Keratinocyte (primary cell): ENCODE measurements at regions not wholly inside any gene's neighbourhood (a gene's known extent, or its start where the extent isn't known, plus 50 kb on each side); places are given as distances from the start of the nearest gene placed in this dataset.

Experiments used
- DNase-seq: peaks from one replicate; pipeline ENCODE4 v3.0.0-alpha.2; 2011; ENCODE audit warnings: low read depth, missing footprints, low spot score
- FAIRE-seq: peaks from 2 replicates; lab custom pipeline; 2011; peaks lifted over from hg19 to GRCh38; lab: Jason Lieb, UNC
- H2AFZ ChIP-seq: 2 replicates; pipeline ENCODE4 v1.6.0; 2012; ENCODE audit warnings: low read length, control low read depth, inconsistent platforms; ENCODE audit not compliant: control insufficient read depth
- H3K27ac ChIP-seq: 2 replicates; pipeline ENCODE4 v1.5.1; 2011; ENCODE audit warnings: low read length; ENCODE audit not compliant: control insufficient read depth, insufficient read depth
- H3K27me3 ChIP-seq: 3 replicates; pipeline ENCODE4 v1.6.0; 2011; ENCODE audit warnings: low read length; ENCODE audit not compliant: control insufficient read depth, insufficient read depth; ENCODE audit errors: extremely low read depth
- H3K36me3 ChIP-seq, 2 experiments: 2 replicates in 1 of 2; 3 replicates in 1 of 2; pipeline ENCODE4 v1.5.1; 2011; ENCODE audit warnings: low read length in 2 of 2, mild to moderate bottlenecking in 1 of 2; ENCODE audit not compliant: control insufficient read depth in 2 of 2, insufficient read depth in 2 of 2; ENCODE audit errors: extremely low read depth in 1 of 2
- H3K4me1 ChIP-seq: 3 replicates; pipeline ENCODE4 v1.5.1; 2011; ENCODE audit warnings: low read length; ENCODE audit not compliant: control insufficient read depth, insufficient read depth; ENCODE audit errors: extremely low read depth
- H3K4me2 ChIP-seq: 3 replicates; pipeline ENCODE4 v1.6.0; 2011; ENCODE audit warnings: low read depth, low read length; ENCODE audit not compliant: control insufficient read depth, insufficient read depth; ENCODE audit errors: extremely low read depth
- H3K4me3 ChIP-seq, 3 experiments: fragments of 200-600 bp in 1 of 3; sonication (generic) in 1 of 3; 2 replicates in 2 of 3; 3 replicates in 1 of 3; pipeline ENCODE4 v1.5.1; 2011 to 2016; ENCODE audit warnings: low read length in 3 of 3, mild to moderate bottlenecking in 3 of 3, control low read depth in 2 of 3, inconsistent platforms in 1 of 3, low read depth in 1 of 3, mixed read lengths in 1 of 3, mixed run types in 1 of 3, moderate library complexity in 1 of 3; ENCODE audit not compliant: control insufficient read depth in 2 of 3, insufficient read depth in 2 of 3; ENCODE audit errors: extremely low read depth in 1 of 3
- H3K79me2 ChIP-seq: 2 replicates; pipeline ENCODE4 v1.6.0; 2012; ENCODE audit warnings: low read length; ENCODE audit not compliant: control insufficient read depth, insufficient read depth
- H3K9ac ChIP-seq: 3 replicates; pipeline ENCODE4 v1.6.0; 2011; ENCODE audit warnings: low read length; ENCODE audit not compliant: control insufficient read depth, insufficient read depth; ENCODE audit errors: extremely low read depth
- H3K9me1 ChIP-seq: 3 replicates; pipeline ENCODE4 v1.6.0; 2011; ENCODE audit warnings: low read length; ENCODE audit not compliant: control insufficient read depth, insufficient read depth; ENCODE audit errors: extremely low read depth
- H3K9me3 ChIP-seq: 2 replicates; pipeline ENCODE4 v1.5.1; 2012; ENCODE audit warnings: low read depth, low read length; ENCODE audit not compliant: control insufficient read depth
- H4K20me1 ChIP-seq: 3 replicates; pipeline ENCODE4 v1.6.0; 2011; ENCODE audit warnings: low read length; ENCODE audit not compliant: control insufficient read depth, insufficient read depth; ENCODE audit errors: extremely low read depth
- CTCF ChIP-seq, 3 experiments: IDR thresholded peaks in 1 of 3; conservative IDR thresholded peaks in 1 of 3; optimal IDR thresholded peaks in 1 of 3; 2 replicates in 2 of 3; 3 replicates in 1 of 3; pipeline versions ENCODE3 to v1.5.1; 2011; ENCODE audit warnings: low read length in 3 of 3, mild to moderate bottlenecking in 3 of 3, moderate library complexity in 2 of 3, control low read depth in 1 of 3, inconsistent platforms in 1 of 3; ENCODE audit not compliant: insufficient read depth in 2 of 3; ENCODE audit errors: extremely low read depth in 1 of 3
- EZH2 ChIP-seq: IDR thresholded peaks from one replicate; pipeline ENCODE4 v1.6.1; 2012; ENCODE audit warnings: inconsistent platforms, mild to moderate bottlenecking, low read length, moderate library complexity
- dilution Hi-C: fragments of 300-500 bp; cut with MboI; formaldehyde crosslinking; loops from one replicate; pipeline ENCODE4 v1.7.0; 2020; ENCODE audit warnings: low sequenced_read_pairs; ENCODE audit not compliant: extremely low pct_ligation_motif_present

GRCh38 chr7:98565103-98565502 is 52.0 kb upstream of the NPTX2 start:
- Histone ChIP-seq H3K27me3 (no peaks in the 10 kb centered on the region), H3K9me1 (no peaks in the 10 kb centered on the region), H3K4me1 (no peaks in the 10 kb centered on the region), H3K9me3 (no peaks in the 10 kb centered on the region), H3K4me2 (no peak overlapping the region), H2AFZ (no peak overlapping the region), H3K27ac (no peak overlapping the region), H3K36me3 (no peaks in the 10 kb centered on the region), H4K20me1 (no peaks in the 10 kb centered on the region), H3K9ac (no peak overlapping the region), H3K4me3 (no peak overlapping the region), H3K79me2 (no peaks in the 10 kb centered on the region)
- FAIRE-seq = no peak
- no peak for TF ChIP-seq EZH2
- no peak for TF ChIP-seq CTCF (optimal IDR thresholded peaks at IDR 0.05 in 1 of 3, IDR thresholded peaks at IDR 0.05 in 1 of 3, conservative IDR thresholded peaks at IDR 0.05 in 1 of 3; ENCODE audit: extremely low read depth in 1 of 3, insufficient read depth in 2 of 3, low read length in 3 of 3)
- dilution Hi-C loops = no loop called here
- no peak for DNase-seq

GRCh38 chr7:98562871-98563495 is 54.1 kb upstream of the NPTX2 start:
- no peak overlapping the region for H3K27ac ChIP-seq
- H3K9me3 ChIP-seq = peaks cover 2% of the 10 kb centered on the region
- H3K27me3 ChIP-seq = no peaks in the 10 kb centered on the region
- no peaks in the 10 kb centered on the region for H3K36me3 ChIP-seq
- H3K79me2 ChIP-seq = no peaks in the 10 kb centered on the region
- no peak for DNase-seq
- FAIRE-seq = no peak
- H2AFZ ChIP-seq = no peak overlapping the region
- no peak overlapping the region for H3K4me3 ChIP-seq
- no peak overlapping the region for H3K4me2 ChIP-seq
- dilution Hi-C loops = no loop called here
- no peak overlapping the region for H3K9ac ChIP-seq
- H3K4me1 ChIP-seq = no peaks in the 10 kb centered on the region
- H3K9me1 ChIP-seq = no peaks in the 10 kb centered on the region
- no peaks in the 10 kb centered on the region for H4K20me1 ChIP-seq
- TF ChIP-seq EZH2 (no peak), CTCF (optimal IDR thresholded peaks at IDR 0.05 in 1 of 3, IDR thresholded peaks at IDR 0.05 in 1 of 3, conservative IDR thresholded peaks at IDR 0.05 in 1 of 3; ENCODE audit: extremely low read depth in 1 of 3, insufficient read depth in 2 of 3, low read length in 3 of 3) (no peak)
